Esophagus (tissue), 2 donors: ENCODE measurements at regions not wholly inside any gene's neighbourhood (a gene's known extent, or its start where the extent isn't known, plus 50 kb on each side); places are given as distances from the start of the nearest gene placed in this dataset.

Experiments used
- H3K27ac ChIP-seq, 2 donors: one replicate each; pipeline ENCODE4 v1.5.1; 2013; ENCODE audit warnings: low read depth in 2 of 2, mild to moderate bottlenecking in 2 of 2, inconsistent platforms in 1 of 2, low read length in 1 of 2, moderate library complexity in 1 of 2
- H3K27me3 ChIP-seq, 2 donors: one replicate each; pipeline ENCODE4 v1.6.1; 2013; ENCODE audit warnings: low read length in 2 of 2, control low read depth in 1 of 2, mild to moderate bottlenecking in 1 of 2; ENCODE audit not compliant: insufficient read depth in 2 of 2, control insufficient read depth in 1 of 2
- H3K36me3 ChIP-seq, 2 donors: one replicate each; pipeline ENCODE4 v1.6.1; 2013; ENCODE audit warnings: low read length in 1 of 2; ENCODE audit not compliant: control insufficient read depth in 2 of 2, insufficient read depth in 2 of 2
- H3K4me1 ChIP-seq, 2 donors: one replicate each; pipeline ENCODE4 v1.6.1; 2013; ENCODE audit warnings: low read length in 1 of 2; ENCODE audit not compliant: control insufficient read depth in 2 of 2, insufficient read depth in 2 of 2
- H3K4me3 ChIP-seq, 2 donors: one replicate each; pipeline ENCODE4 v1.5.1; 2013; ENCODE audit warnings: low read length in 2 of 2, mild to moderate bottlenecking in 2 of 2, low read depth in 1 of 2, moderate library complexity in 1 of 2
- H3K9me3 ChIP-seq, 2 donors: one replicate each; pipeline ENCODE4 v1.6.1; 2013; ENCODE audit warnings: mild to moderate bottlenecking in 2 of 2, low read depth in 1 of 2, low read length in 1 of 2, moderate library complexity in 1 of 2; ENCODE audit not compliant: control insufficient read depth in 2 of 2, insufficient read depth in 1 of 2
- WGBS, 2 donors: extraction: QIAGEN DNeasy Blood & Tissue Kit; methylation state at CpG; one replicate each; pipeline ENCODE4 v1.1.7; 2013; 5-methylcytosine and 5-hydroxymethylcytosine counted together
- donor health status: healthy with polysubstance abuse.
- donor health status: Bipolar disorder and iron deficiency.

- H3K27me3 ChIP-seq = no peaks in the 10 kb centered on the region
- no peak overlapping the region for H3K4me3 ChIP-seq
- WGBS, 2 donors = 68 to 70% methylated on average over 10 of the region's 10 CpGs
- H3K9me3 ChIP-seq = no peaks in the 10 kb centered on the region
- H3K27ac ChIP-seq = no peak overlapping the region
- no peaks in the 10 kb centered on the region for H3K36me3 ChIP-seq
- H3K4me1 ChIP-seq = peaks cover 0 to 3% of the 10 kb centered on the region in 2 donors
Measured at GRCh38 chr9:110114086-110114858, 93.7 kb downstream of the C9orf152 start.

- 56% methylated on average over 7 of the region's 7 CpGs for WGBS, 2 donors
- Histone ChIP-seq H3K36me3 (no peaks in the 10 kb centered on the region), H3K27ac (no peak overlapping the region), H3K9me3 (no peaks in the 10 kb centered on the region), H3K4me3 (no peak overlapping the region), H3K4me1 (no peaks in the 10 kb centered on the region), H3K27me3 (no peaks in the 10 kb centered on the region)
Measured at GRCh38 chr9:110114859-110115201, 93.1 kb downstream of the C9orf152 start.

DNA sequence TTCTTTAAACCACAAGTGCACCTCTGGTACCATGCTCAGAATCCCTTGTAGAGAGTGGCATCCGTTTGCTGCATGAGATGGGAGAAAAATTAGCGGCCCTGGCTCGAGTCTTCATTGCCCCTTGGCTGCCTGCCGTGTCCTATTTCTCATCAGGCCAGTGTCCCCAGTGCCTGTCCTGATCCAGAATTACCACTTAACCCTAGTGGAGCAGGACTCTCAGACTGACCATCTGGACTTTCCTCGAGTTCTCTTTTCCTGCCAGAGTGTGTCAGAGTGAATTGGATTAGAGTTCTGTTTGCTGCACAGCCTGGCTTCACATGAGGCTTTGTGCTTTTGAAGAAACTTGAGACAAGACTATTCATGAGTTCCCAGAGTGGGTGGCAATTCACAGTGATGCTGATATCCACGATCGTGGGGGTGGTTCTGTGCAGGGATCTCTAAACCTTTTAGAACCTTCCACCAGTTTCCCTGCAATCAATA lies 92.6 kb downstream of the C9orf152 start:
- no peaks in the 10 kb centered on the region for H3K4me1 ChIP-seq
- H3K9me3 ChIP-seq = no peaks in the 10 kb centered on the region
- no peak overlapping the region for H3K4me3 ChIP-seq
- H3K36me3 ChIP-seq = no peaks in the 10 kb centered on the region
- no peaks in the 10 kb centered on the region for H3K27me3 ChIP-seq
- peak overlapping the region in 1 of 2 donors; percentile 24 for H3K27ac ChIP-seq
- WGBS, 2 donors = 53 to 60% methylated on average over 7 of the region's 7 CpGs

- H3K27ac ChIP-seq = no peak overlapping the region
Measured at GRCh38 chr9:110115826-110116542, 92.0 kb downstream of the C9orf152 start.

GRCh38 chr9:110116543-110116885 lies 91.4 kb downstream of the C9orf152 start:
- Histone ChIP-seq H3K27me3 (no peaks in the 10 kb centered on the region), H3K4me3 (no peak overlapping the region), H3K9me3 (no peaks in the 10 kb centered on the region), H3K36me3 (no peaks in the 10 kb centered on the region), H3K4me1 (no peaks in the 10 kb centered on the region), H3K27ac (no peak overlapping the region)
- 24 to 53% methylated on average over 3 of the region's 3 CpGs for WGBS, 2 donors

More at GRCh38 chr9:110115826-110116542, 92.0 kb downstream of the C9orf152 start:
- H3K9me3 ChIP-seq = no peaks in the 10 kb centered on the region
- no peaks in the 10 kb centered on the region for H3K4me1 ChIP-seq
- H3K4me3 ChIP-seq = no peak overlapping the region
- 90 to 91% methylated on average over 14 of the region's 14 CpGs for WGBS, 2 donors
- H3K27me3 ChIP-seq = no peaks in the 10 kb centered on the region
- H3K36me3 ChIP-seq = no peaks in the 10 kb centered on the region

GRCh38 chr9:110121170-110121569 lies 86.8 kb downstream of the C9orf152 start:
- WGBS, 2 donors = 67 to 72% methylated on average over 3 of the region's 3 CpGs
- Histone ChIP-seq H3K27ac (no peak overlapping the region), H3K4me1 (peaks cover 0 to 2% of the 10 kb centered on the region in 2 donors)

DNA sequence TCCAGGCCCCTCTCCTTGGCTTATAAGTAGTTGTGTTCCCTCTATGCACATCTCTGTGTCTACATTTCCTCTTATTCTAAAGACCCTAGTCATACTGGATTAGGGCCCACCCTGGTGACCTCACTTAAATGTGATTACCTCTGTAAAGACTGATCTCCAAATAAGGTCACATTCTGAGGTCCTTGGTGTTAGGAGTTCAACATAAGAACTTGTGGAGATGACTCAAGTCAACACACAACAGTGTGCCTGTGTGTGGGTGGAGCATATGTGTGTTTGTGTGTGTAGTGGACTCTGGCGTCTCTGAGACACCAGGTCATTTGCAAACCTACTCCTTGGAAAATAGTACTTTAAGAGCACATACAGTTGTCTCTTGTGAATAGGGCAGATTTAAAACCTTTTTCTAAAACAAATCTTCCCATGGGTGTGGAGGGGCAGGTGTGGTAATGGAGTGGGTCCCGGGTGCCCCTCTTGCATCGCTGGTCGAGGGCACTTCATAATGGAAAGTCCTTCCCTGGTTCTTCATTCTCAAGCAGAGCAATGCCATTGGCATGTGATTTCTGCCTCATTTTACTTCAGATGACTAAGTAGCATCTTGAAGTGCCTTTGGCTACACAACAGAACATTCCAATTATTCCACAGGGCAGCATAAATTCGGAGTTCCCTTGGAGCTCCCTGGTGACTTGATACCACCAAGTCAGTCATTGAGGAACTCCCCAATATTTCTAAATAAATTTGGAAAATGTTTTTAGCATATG lies 84.4 kb downstream of the C9orf152 start:
- 82 to 87% methylated on average over 5 of the region's 5 CpGs for WGBS, 2 donors
- Histone ChIP-seq H3K27me3 (no peaks in the 10 kb centered on the region), H3K36me3 (no peaks in the 10 kb centered on the region), H3K9me3 (no peaks in the 10 kb centered on the region), H3K4me3 (no peak overlapping the region), H3K27ac (peak overlapping the region in 1 of 2 donors; percentile 2), H3K4me1 (peaks cover 2 to 3% of the 10 kb centered on the region in 2 donors)

More at GRCh38 chr9:110121170-110121569, 86.8 kb downstream of the C9orf152 start:
- Histone ChIP-seq H3K4me3 (no peak overlapping the region), H3K36me3 (no peaks in the 10 kb centered on the region), H3K27me3 (no peaks in the 10 kb centered on the region), H3K9me3 (no peaks in the 10 kb centered on the region)

DNA sequence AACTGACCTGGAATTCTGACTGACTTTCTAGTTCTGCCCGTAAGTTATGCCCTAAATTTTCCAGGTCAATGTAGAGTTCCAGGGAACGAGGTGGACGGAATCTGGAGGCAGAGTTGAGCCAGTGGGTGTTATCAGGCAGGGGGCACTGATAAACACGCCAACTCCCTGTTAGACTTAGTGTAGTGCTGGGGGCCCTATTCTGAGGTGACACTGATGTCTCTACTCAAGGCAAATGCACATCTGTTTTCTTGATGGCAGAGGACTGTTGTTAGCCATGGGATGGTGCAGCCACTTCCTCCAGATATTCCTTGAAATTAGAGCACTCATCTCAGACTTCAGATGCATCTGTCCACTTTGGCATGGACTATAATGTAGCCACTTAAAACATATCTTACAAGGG lies 83.5 kb downstream of the C9orf152 start:
- Histone ChIP-seq H3K4me1 (peaks cover 2 to 3% of the 10 kb centered on the region in 2 donors), H3K27me3 (no peaks in the 10 kb centered on the region), H3K9me3 (no peaks in the 10 kb centered on the region), H3K4me3 (no peak overlapping the region), H3K36me3 (no peaks in the 10 kb centered on the region), H3K27ac (peak overlapping the region in 1 of 2 donors; percentile 59)
- 87 to 89% methylated on average over 4 of the region's 4 CpGs for WGBS, 2 donors

- 24 to 48% methylated on average over 16 of the region's 16 CpGs for WGBS, 2 donors
- Histone ChIP-seq H3K27ac (peak overlapping the region; percentile 71), H3K36me3 (no peaks in the 10 kb centered on the region), H3K27me3 (no peaks in the 10 kb centered on the region), H3K4me1 (peaks cover 2 to 3% of the 10 kb centered on the region in 2 donors), H3K4me3 (no peak overlapping the region), H3K9me3 (no peaks in the 10 kb centered on the region)
Measured at GRCh38 chr9:110125207-110125751, 82.7 kb downstream of the C9orf152 start.
